ENCODE measurements at regions not wholly inside any gene's neighbourhood (a gene's known extent, or its start where the extent isn't known, plus 50 kb on each side); places are given as distances from the start of the nearest gene placed in this dataset.

- TF ChIP-seq CTCF (conservative IDR thresholded peaks at IDR 0.05 in 1 of 2, IDR thresholded peaks at IDR 0.05 in 1 of 2; ENCODE audit: extremely low read depth in 1 of 2, insufficient read depth in 1 of 2, low read depth in 1 of 2, low read length in 2 of 2), result no peak
- no peak for TF ChIP-seq EZH2 (IDR thresholded peaks at IDR 0.05; ENCODE audit: borderline replicate concordance, low read length)
Measured at GRCh38 chr4:112908511-112908910, 140.9 kb upstream of the ANK2 start.
